H1 (cell line): ENCODE measurements at regions not wholly inside any gene's neighbourhood (a gene's known extent, or its start where the extent isn't known, plus 50 kb on each side); places are given as distances from the start of the nearest gene placed in this dataset.
A peak's percentile ranks its signal among the peaks of the same experiment; 100 is the strongest.
"Not testable (repeated sequence)": the region's sequence is repeated elsewhere in the genome, so short reads cannot be mapped to it uniquely, and the experiment has no call there.

ENCODE experiments used
- CTCF ChIA-PET: fragments of 300-600 bp; sonication (Branson Sonifier 250); formaldehyde crosslinking; loops from one replicate; lab custom pipeline; 2021; ENCODE audit not compliant: partially characterized antibody; lab: Charles Lee
- POLR2A ChIA-PET: fragments of 300-600 bp; sonication (Branson Sonifier 250); formaldehyde crosslinking; loops from one replicate; lab custom pipeline; 2021; ENCODE audit warnings: inconsistent platforms; ENCODE audit not compliant: partially characterized antibody; lab: Charles Lee
- DNase-seq, 2 experiments: peaks; one replicate each; pipeline versions ENCODE4 v3.0.0 to v3.0.0-alpha.2; 2010 to 2022; ENCODE audit warnings: low spot score in 2 of 2, low read depth in 1 of 2, mixed read lengths in 1 of 2
- FAIRE-seq: peaks from 2 replicates; lab custom pipeline; 2011; peaks lifted over from hg19 to GRCh38; lab: Jason Lieb, UNC
- H2AFZ ChIP-seq: 2 replicates; pipeline ENCODE4 v1.8.1; 2012; ENCODE audit warnings: low read length, inconsistent platforms
- H2AK5ac ChIP-seq: 2 replicates; pipeline ENCODE4 v1.6.1; 2013; ENCODE audit warnings: low read depth, low read length
- H2BK120ac ChIP-seq: replicated peaks from 2 replicates; pipeline ENCODE3; 2013; ENCODE audit warnings: low read depth, low read length, inconsistent platforms
- H2BK12ac ChIP-seq: 2 replicates; pipeline ENCODE4 v1.6.1; 2013; ENCODE audit warnings: low read depth, low read length
- H2BK15ac ChIP-seq: 2 replicates; pipeline ENCODE4 v1.6.1; 2013; ENCODE audit warnings: low read length
- H2BK20ac ChIP-seq: 2 replicates; pipeline ENCODE4 v1.6.1; 2013; ENCODE audit warnings: low read length
- H2BK5ac ChIP-seq: 2 replicates; pipeline ENCODE4 v1.6.1; 2013; ENCODE audit warnings: low read depth, low read length
- H3K14ac ChIP-seq: 2 replicates; pipeline ENCODE4 v1.6.1; 2013; ENCODE audit warnings: inconsistent platforms; ENCODE audit not compliant: insufficient read length
- H3K18ac ChIP-seq: 2 replicates; pipeline ENCODE4 v1.6.1; 2013; ENCODE audit warnings: low read length; ENCODE audit errors: extremely low read depth
- H3K23ac ChIP-seq: 2 replicates; pipeline ENCODE4 v1.6.1; 2013; ENCODE audit warnings: inconsistent platforms; ENCODE audit not compliant: insufficient read length
- H3K23me2 ChIP-seq: 2 replicates; pipeline ENCODE4 v1.6.1; 2013; ENCODE audit warnings: low read depth, low read length
- H3K27ac ChIP-seq: 2 replicates; pipeline ENCODE4 v1.6.1; 2011; ENCODE audit warnings: low read depth, low read length, inconsistent platforms
- H3K27me3 ChIP-seq, 4 experiments: replicated peaks in 1 of 4; 1 replicate in 1 of 4; 2 replicates in 3 of 4; pipeline versions ENCODE4 v1.6.1 to v1.8.1; 2011 to 2013; ENCODE audit warnings: low read length in 3 of 4, mild to moderate bottlenecking in 3 of 4, inconsistent platforms in 2 of 4, mixed read lengths in 2 of 4, moderate library complexity in 1 of 4; ENCODE audit not compliant: control insufficient read depth in 3 of 4, insufficient read depth in 3 of 4; ENCODE audit errors: extremely low read depth in 1 of 4
- H3K36me3 ChIP-seq, 4 experiments: 2 replicates each; pipeline versions ENCODE4 v1.6.1 to v1.8.1; 2011 to 2013; ENCODE audit warnings: mild to moderate bottlenecking in 4 of 4, low read length in 3 of 4, moderate library complexity in 2 of 4, control low read depth in 1 of 4, inconsistent platforms in 1 of 4; ENCODE audit not compliant: insufficient read depth in 4 of 4, control insufficient read depth in 2 of 4
- H3K4ac ChIP-seq: replicated peaks from 2 replicates; pipeline ENCODE3; 2013; ENCODE audit warnings: low read length, low read depth, mixed read lengths, inconsistent platforms; ENCODE audit not compliant: insufficient read length
- H3K4me1 ChIP-seq, 4 experiments: replicated peaks in 1 of 4; 1 replicate in 1 of 4; 2 replicates in 3 of 4; pipeline versions ENCODE4 v1.6.1 to v1.8.1; 2011 to 2013; ENCODE audit warnings: low read length in 3 of 4, inconsistent platforms in 2 of 4, mixed read lengths in 1 of 4; ENCODE audit not compliant: insufficient read depth in 4 of 4, control insufficient read depth in 3 of 4
- H3K4me2 ChIP-seq, 2 experiments: 2 replicates each; pipeline versions ENCODE4 v1.6.1 to v1.8.1; 2011 to 2013; ENCODE audit warnings: low read depth in 2 of 2, low read length in 2 of 2, control low read depth in 1 of 2, inconsistent platforms in 1 of 2, mild to moderate bottlenecking in 1 of 2; ENCODE audit not compliant: insufficient read depth in 1 of 2
- H3K4me3 ChIP-seq, 4 experiments: fragments of 200-600, 300-600 bp in 1 of 4; sonication (generic), shearing (Covaris generic), sonication (Bioruptor Twin) in 1 of 4; 2 replicates each; pipeline versions ENCODE4 v1.5.1 to v1.8.1; 2011 to 2016; ENCODE audit warnings: low read length in 4 of 4, low read depth in 3 of 4, control low read depth in 2 of 4, inconsistent platforms in 2 of 4, mild to moderate bottlenecking in 2 of 4, mixed read lengths in 1 of 4, moderate library complexity in 1 of 4; ENCODE audit not compliant: insufficient read depth in 2 of 4; ENCODE audit errors: extremely low read depth in 1 of 4
- H3K56ac ChIP-seq: replicated peaks from 2 replicates; pipeline ENCODE3; 2013; ENCODE audit warnings: low read depth, mild to moderate bottlenecking, mixed read lengths, low read length, inconsistent platforms; ENCODE audit not compliant: insufficient read length
- H3K79me1 ChIP-seq: 2 replicates; pipeline ENCODE4 v1.6.1; 2013; ENCODE audit warnings: low read depth, low read length, control low read depth
- H3K79me2 ChIP-seq, 2 experiments: 2 replicates each; pipeline versions ENCODE4 v1.6.1 to v1.8.1; 2012 to 2013; ENCODE audit warnings: low read length in 2 of 2, mild to moderate bottlenecking in 2 of 2, inconsistent platforms in 1 of 2; ENCODE audit not compliant: insufficient read depth in 2 of 2, control insufficient read depth in 1 of 2
- H3K9ac ChIP-seq, 4 experiments: replicated peaks in 1 of 4; 1 replicate in 1 of 4; 2 replicates in 3 of 4; pipeline versions ENCODE4 v1.6.1 to v1.8.1; 2011 to 2013; ENCODE audit warnings: low read depth in 3 of 4, low read length in 3 of 4, control low read depth in 2 of 4, mild to moderate bottlenecking in 2 of 4, moderate library complexity in 2 of 4, inconsistent platforms in 1 of 4; ENCODE audit errors: extremely low read depth in 1 of 4
- H3K9me3 ChIP-seq, 2 experiments: 2 replicates each; pipeline versions ENCODE4 v1.6.1 to v1.8.1; 2012 to 2013; ENCODE audit warnings: mild to moderate bottlenecking in 2 of 2, moderate library complexity in 2 of 2, control low read depth in 1 of 2, inconsistent platforms in 1 of 2, low read depth in 1 of 2, low read length in 1 of 2, mixed read lengths in 1 of 2; ENCODE audit not compliant: insufficient read depth in 2 of 2
- H4K20me1 ChIP-seq, 2 experiments: replicated peaks in 1 of 2; 2 replicates each; pipeline versions ENCODE3 to v1.8.1; 2011 to 2013; ENCODE audit warnings: inconsistent platforms in 2 of 2, low read length in 2 of 2, mild to moderate bottlenecking in 1 of 2; ENCODE audit not compliant: insufficient read depth in 2 of 2, control insufficient read depth in 1 of 2
- H4K5ac ChIP-seq: 2 replicates; pipeline ENCODE4 v1.6.1; 2013; ENCODE audit warnings: low read length, low read depth, mixed read lengths, inconsistent platforms; ENCODE audit not compliant: insufficient read length
- H4K8ac ChIP-seq: 2 replicates; pipeline ENCODE4 v1.8.0; 2013; ENCODE audit warnings: mild to moderate bottlenecking, moderate library complexity, low read length, inconsistent platforms; ENCODE audit not compliant: insufficient read depth; ENCODE audit errors: extremely low read depth
- H4K91ac ChIP-seq: replicated peaks from 2 replicates; pipeline ENCODE3; 2013; ENCODE audit warnings: low read length, mixed read lengths, inconsistent platforms; ENCODE audit not compliant: insufficient read length
- KDM1A ChIP-seq: fragments of 200-600, 300-600 bp; sonication (generic); IDR thresholded peaks from 2 replicates; pipeline ENCODE4 v1.7.1; 2016; ENCODE audit warnings: mild to moderate bottlenecking, low read length, borderline replicate concordance
- WGBS, 2 experiments: shearing (Covaris generic) in 1 of 2; methylation state at CpG; one replicate each; pipeline versions ENCODE4 v1.1.6 to v1.1.7; 2013 to 2015; ENCODE audit warnings: low lambda C conversion rate in 2 of 2, mixed read lengths in 2 of 2, inconsistent platforms in 1 of 2, low coverage in 1 of 2, missing lambda C conversion rate in 1 of 2; ENCODE audit not compliant: insufficient replicate concordance in 2 of 2, insufficient coverage in 1 of 2, insufficient read length in 1 of 2; ENCODE audit errors: extremely low coverage in 1 of 2, missing lambda C conversion rate in 1 of 2; 5-methylcytosine and 5-hydroxymethylcytosine counted together

DNA sequence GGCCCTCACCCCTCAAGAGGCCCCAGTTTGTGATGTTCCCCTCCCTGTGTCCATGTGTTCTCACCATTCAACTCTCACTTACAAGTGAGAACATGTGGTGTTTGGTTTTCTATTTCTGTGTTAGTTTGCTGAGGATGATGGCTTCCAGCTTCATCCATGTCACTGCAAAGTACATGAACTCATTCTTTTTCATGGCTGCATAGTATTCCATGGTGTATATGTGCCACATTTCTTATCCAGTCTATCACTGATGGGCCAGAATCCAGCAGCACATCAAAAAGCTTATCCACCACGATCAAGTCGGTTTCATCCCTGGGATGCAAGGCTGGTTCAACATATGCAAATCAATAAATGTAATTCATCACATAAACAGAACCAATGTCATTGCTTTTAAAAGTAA, 95.4 kb upstream of the HS3ST2 start:
- H3K14ac ChIP-seq, CTCF ChIA-PET, H3K4me2 ChIP-seq, H3K18ac ChIP-seq: not testable (repeated sequence)
- peak; percentile 42; the same call in 1 of the 2 replicates for TF ChIP-seq KDM1A
- TF ChIP-seq, all 59 proteins: peak for 1; not testable (repeated sequence) for 58
- H3K56ac ChIP-seq, H3K4me3 ChIP-seq, H3K9me3 ChIP-seq, H2BK12ac ChIP-seq, H3K36me3 ChIP-seq, H4K5ac ChIP-seq, POLR2A ChIA-PET, H3K23me2 ChIP-seq, H2BK120ac ChIP-seq, H2BK15ac ChIP-seq, H3K4ac ChIP-seq, H2BK20ac ChIP-seq, FAIRE-seq, H4K20me1 ChIP-seq, H4K91ac ChIP-seq, H3K79me1 ChIP-seq, H3K27me3 ChIP-seq, H3K79me2 ChIP-seq, H3K9ac ChIP-seq, H2BK5ac ChIP-seq, H3K27ac ChIP-seq, H3K4me1 ChIP-seq, DNase-seq, H2AK5ac ChIP-seq, H2AFZ ChIP-seq, H4K8ac ChIP-seq, H3K23ac ChIP-seq: not testable (repeated sequence)
- WGBS, 2 experiments, result 93% methylated on average over 2 of the region's 2 CpGs; no CpG with 5 or more reads in 1 of the 2 experiments
